PC-3 (cell line): ENCODE measurements at regions not wholly inside any gene's neighbourhood (a gene's known extent, or its start where the extent isn't known, plus 50 kb on each side); places are given as distances from the start of the nearest gene placed in this dataset.

Experiments used
- EZH2 ChIP-seq: fragments of 300-600 bp; sonication (generic); IDR thresholded peaks from one replicate; pipeline ENCODE4 v1.6.1; 2017; ENCODE audit warnings: antibody characterized with exemption, mild to moderate bottlenecking, low read length; ENCODE audit not compliant: unreplicated experiment
- EZH2phosphoT487 ChIP-seq: fragments of 300-600 bp; sonication (generic); IDR thresholded peaks from 2 replicates; pipeline ENCODE4 v1.6.1; 2018; ENCODE audit warnings: mild to moderate bottlenecking, antibody characterized with exemption, low read length, borderline replicate concordance
- TF ChIP-seq, protein P1 (sequence below): fragments of 300-600 bp; sonication (generic); conservative IDR thresholded peaks from 2 replicates; pipeline ENCODE4 v1.5.1; 2017; ENCODE audit warnings: antibody characterized with exemption, low read depth, mild to moderate bottlenecking, low read length

DNA sequence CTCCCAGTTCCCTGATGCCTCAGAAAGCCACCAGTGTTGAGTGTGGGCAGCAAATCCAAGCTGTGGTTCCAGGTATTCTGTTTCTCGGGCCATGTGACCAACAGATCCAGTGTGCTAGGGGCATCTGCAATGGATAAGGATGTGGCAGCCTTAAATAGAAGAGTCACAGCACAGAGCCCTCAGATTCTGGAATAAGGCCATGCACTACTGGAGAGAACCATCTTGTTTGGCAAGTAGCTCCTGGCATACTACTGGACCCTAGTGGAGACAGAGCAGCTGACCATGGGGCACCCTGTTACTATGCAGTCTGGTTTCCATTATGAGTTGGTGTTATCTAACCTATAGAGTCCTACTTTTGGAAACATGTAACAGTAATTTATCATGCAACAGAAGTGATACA is 53.3 kb upstream of the ZBTB7C start:
- TF ChIP-seq, protein P1, sequence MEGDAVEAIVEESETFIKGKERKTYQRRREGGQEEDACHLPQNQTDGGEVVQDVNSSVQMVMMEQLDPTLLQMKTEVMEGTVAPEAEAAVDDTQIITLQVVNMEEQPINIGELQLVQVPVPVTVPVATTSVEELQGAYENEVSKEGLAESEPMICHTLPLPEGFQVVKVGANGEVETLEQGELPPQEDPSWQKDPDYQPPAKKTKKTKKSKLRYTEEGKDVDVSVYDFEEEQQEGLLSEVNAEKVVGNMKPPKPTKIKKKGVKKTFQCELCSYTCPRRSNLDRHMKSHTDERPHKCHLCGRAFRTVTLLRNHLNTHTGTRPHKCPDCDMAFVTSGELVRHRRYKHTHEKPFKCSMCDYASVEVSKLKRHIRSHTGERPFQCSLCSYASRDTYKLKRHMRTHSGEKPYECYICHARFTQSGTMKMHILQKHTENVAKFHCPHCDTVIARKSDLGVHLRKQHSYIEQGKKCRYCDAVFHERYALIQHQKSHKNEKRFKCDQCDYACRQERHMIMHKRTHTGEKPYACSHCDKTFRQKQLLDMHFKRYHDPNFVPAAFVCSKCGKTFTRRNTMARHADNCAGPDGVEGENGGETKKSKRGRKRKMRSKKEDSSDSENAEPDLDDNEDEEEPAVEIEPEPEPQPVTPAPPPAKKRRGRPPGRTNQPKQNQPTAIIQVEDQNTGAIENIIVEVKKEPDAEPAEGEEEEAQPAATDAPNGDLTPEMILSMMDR: no peak
- TF ChIP-seq EZH2: no peak
- TF ChIP-seq EZH2phosphoT487: no peak
